Loucy (cell line): ENCODE measurements at regions not wholly inside any gene's neighbourhood (a gene's known extent, or its start where the extent isn't known, plus 50 kb on each side); places are given as distances from the start of the nearest gene placed in this dataset.

Experiments
- CTCF ChIP-seq: fragments of 200-600 bp; sonication (generic); conservative IDR thresholded peaks from 2 replicates; pipeline ENCODE4 v1.5.1; 2014; ENCODE audit warnings: mild to moderate bottlenecking, antibody characterized with exemption, low read length
- EZH2phosphoT487 ChIP-seq: fragments of 200-600 bp; IDR thresholded peaks from 2 replicates; pipeline ENCODE4 v1.6.1; 2018; ENCODE audit warnings: antibody characterized with exemption, mild to moderate bottlenecking, moderate library complexity, borderline replicate concordance

GRCh38 chr11:82229341-82229740 is 504.3 kb downstream of the FAM181B start:
- TF ChIP-seq CTCF (peak; percentile 61), EZH2phosphoT487 (no peak)
